ENCODE measurements at regions not wholly inside any gene's neighbourhood (a gene's known extent, or its start where the extent isn't known, plus 50 kb on each side); places are given as distances from the start of the nearest gene placed in this dataset.

- CTCF ChIA-PET: no interaction called here
- Histone ChIP-seq H3K27ac (ENCODE audit: low read depth, low read length) (no peak overlapping the region), H3K4me1 (ENCODE audit: control insufficient read depth in 1 of 2, insufficient read depth in 2 of 2, low read length in 2 of 2) (no peaks in the 10 kb centered on the region), H3K4me2 (ENCODE audit: low read length) (no peak overlapping the region), H3K9ac (ENCODE audit: low read length) (no peak overlapping the region), H3K36me3 (ENCODE audit: control insufficient read depth in 1 of 2, insufficient read depth in 2 of 2, low read length in 2 of 2) (no peaks in the 10 kb centered on the region), H3K9me3 (ENCODE audit: control insufficient read depth in 1 of 2, insufficient read depth in 1 of 2, low read depth in 1 of 2, low read length in 2 of 2) (no peaks in the 10 kb centered on the region), H3K27me3 (ENCODE audit: insufficient read depth, low read length) (no peaks in the 10 kb centered on the region), H2AFZ (ENCODE audit: low read depth, low read length, poor library complexity, severe bottlenecking) (no peak overlapping the region), H3K9me2 (ENCODE audit: insufficient read depth) (no peaks in the 10 kb centered on the region), H4K20me1 (ENCODE audit: insufficient read depth) (no peaks in the 10 kb centered on the region), H3K4me3 (replicated peaks in 1 of 2; ENCODE audit: low read depth in 1 of 2, low read length in 2 of 2) (no peak overlapping the region), H3K79me2 (ENCODE audit: insufficient read depth, low read length) (no peaks in the 10 kb centered on the region)
- no peak for TF ChIP-seq ZNF274 (IDR thresholded peaks at IDR 0.05; ENCODE audit: low read depth, low read length)
- TF ChIP-seq ELF1 (IDR thresholded peaks at IDR 0.05; ENCODE audit: borderline replicate concordance, low read depth): no peak
- TF ChIP-seq ATF3 (IDR thresholded peaks at IDR 0.05): no peak
- TF ChIP-seq CBX3 (IDR thresholded peaks at IDR 0.05; ENCODE audit: low read depth): no peak
- TF ChIP-seq RAD21 (IDR thresholded peaks at IDR 0.05; ENCODE audit: low read depth): no peak
- no peak for TF ChIP-seq REST (IDR thresholded peaks at IDR 0.05; ENCODE audit: low read depth)
- no peak for TF ChIP-seq MAX (IDR thresholded peaks at IDR 0.05)
- no peak for TF ChIP-seq JUND (IDR thresholded peaks at IDR 0.05)
- no TSS peak for BruUV-seq (replicated peaks)
- POLR2A ChIA-PET: no interaction called here
- ATAC-seq (no peak), DNase-seq (ENCODE audit: low read depth, low spot score) (no peak)
- RAD21 ChIA-PET (ENCODE audit: low non-redundant PET in 1 of 2, low total read pairs in 2 of 2, uncharacterized antibody in 2 of 2, unreplicated experiment in 2 of 2): no interaction called here
- intact Hi-C loops (cut with micrococcal nuclease): no loop called here
Observed at GRCh38 chr11:129743112-129743815, 72.4 kb upstream of the TMEM45B start.

All from HCT116 (cell line).